Activated CD4-positive, alpha-beta T cell treated with anti-CD3 and anti-CD28 coated beads for 1 hour (primary cell): ENCODE measurements at regions not wholly inside any gene's neighbourhood (a gene's known extent, or its start where the extent isn't known, plus 50 kb on each side); places are given as distances from the start of the nearest gene placed in this dataset.
"Not testable (repeated sequence)": the region's sequence is repeated elsewhere in the genome, so short reads cannot be mapped to it uniquely, and the experiment has no call there.

ENCODE experiments used
- DNase-seq: peaks from one replicate; pipeline ENCODE4 v3.0.0-alpha.2; 2020

DNA sequence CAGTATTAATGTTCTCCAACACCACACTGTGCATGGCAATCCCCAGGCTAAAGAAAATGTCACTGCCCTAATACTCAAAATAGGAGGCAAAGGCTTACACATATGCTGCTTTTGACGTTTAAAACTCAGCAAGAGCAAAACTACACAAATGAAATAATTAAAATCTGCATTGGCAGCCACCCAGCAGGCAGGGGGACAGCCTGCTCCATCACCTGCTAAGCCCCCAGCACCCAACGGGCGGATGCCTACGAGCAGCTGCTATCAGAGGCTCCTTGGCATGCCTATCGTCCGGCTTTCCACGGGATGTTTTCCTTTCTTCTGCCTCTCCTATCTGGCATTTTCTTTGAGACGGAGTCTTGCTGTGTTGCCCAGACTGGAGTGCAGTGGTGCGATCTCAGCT, 337.5 kb downstream of the SOX9 start:
- no peak for DNase-seq

DNA sequence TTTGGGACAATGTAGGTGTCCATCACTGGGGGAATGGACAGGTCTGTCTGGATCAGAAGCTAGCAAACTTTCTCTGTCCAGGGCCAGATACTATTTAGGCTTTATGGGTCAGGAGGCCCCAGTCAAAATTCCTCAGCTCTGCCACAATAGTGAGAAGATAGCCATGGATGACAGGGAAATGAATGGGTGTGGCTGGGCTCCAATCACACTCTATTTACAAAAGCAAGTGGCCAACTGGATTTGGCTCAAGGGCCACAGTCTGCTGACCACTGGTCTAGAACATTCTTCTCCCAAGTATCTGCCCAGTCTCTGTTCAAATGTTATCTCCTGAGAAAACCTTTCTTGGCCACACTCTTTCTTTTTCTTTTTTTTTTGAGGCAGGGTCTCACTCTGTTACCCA, 339.9 kb downstream of the SOX9 start:
- DNase-seq, result no peak

DNA sequence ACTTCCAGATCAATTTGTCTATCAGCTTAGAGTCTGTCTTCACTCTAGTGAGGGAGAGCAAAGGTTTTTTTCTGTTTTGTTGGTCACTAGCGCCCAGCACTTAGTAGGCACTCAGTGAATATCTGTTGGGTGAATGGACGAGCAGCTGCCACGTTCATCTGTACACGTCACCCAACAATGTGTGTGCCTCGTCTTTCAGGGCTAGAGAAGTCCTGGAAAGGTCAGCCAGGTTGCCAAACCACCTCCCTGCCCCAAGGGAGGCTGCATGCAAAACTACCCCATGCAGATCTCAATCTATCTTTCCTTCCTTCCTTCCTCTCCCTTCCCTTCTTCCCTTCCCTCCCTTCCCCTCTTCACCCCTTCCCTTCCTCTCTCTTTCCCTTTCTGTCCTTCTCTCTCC, 340.9 kb downstream of the SOX9 start:
- DNase-seq, result no peak

DNA sequence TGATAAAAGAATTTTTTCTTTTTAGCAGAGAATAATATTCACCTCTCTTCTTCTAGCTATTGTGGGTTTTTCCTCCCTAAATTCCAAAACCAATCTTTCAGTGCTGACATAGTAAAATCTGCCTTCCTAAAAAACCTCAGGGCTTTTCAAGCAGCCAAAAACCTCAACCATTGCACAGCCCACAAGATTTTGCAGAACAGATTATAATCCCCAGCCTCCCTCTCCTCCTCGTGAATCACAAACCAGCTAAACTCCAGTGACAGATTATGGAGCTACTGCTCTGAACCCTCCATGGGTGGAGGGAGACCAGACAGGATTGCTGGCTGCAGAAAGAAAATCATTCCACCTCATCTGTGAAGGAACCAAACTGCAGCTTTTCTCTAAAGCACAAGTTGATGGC, 341.6 kb downstream of the SOX9 start:
- no peak for DNase-seq

DNA sequence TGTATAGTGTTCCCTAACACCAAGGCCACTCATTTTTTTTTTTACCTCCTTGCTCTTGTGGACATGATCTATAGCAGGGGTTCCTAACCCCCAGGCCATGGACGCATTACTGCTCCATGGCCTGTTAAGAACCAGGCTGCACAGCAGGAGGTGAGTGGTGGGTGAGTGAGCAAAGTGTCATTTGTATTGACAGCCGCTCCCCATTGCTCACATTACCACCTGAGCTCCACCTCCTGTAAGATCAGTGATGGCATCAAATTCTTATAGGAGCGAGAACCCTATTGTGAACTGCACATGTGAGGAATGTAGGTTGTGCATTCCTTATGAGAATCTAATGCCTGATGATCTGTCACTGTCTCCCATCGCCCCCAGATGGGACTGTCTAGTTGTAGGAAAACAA, 342.0 kb downstream of the SOX9 start:
- DNase-seq, result no peak

DNA sequence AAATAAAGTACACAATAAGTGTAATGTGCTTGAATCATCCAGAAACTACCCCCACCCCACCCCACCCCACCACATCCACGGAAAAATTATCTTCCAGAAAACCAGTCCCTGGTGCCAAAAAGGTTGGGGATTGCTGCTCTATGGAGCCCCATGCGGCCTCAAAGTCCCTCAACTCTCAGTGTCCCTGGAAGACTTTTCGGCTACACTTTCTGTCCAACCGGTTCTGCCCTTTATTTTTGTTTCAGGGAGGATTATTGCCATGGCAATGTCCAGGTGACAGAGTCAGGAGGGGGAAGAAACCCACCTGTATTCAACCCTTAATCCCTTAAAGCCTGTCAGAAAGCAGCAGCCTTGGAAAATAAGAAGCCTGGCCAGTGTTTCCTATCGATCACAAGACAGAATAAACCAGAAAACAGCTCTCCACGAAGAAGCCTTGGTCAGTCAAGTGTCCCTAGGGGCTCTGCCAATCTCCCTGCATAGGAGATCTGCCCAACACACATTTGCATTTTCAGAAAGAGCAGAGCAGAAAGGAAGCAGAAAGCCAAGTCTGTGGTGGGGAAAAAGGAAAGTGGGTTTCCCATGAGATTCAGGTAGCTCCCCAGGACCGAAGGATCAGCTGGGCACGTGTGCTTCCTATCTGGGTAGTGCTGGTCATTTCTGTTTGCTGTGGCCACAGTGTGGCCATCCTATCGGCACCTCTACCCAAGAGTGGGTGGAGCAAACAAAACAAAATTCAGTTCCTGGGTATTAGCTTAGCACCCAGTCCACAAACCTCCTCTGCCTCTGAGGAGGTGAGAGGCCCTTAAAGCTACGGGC, 342.7 kb downstream of the SOX9 start:
- DNase-seq, result no peak

DNA sequence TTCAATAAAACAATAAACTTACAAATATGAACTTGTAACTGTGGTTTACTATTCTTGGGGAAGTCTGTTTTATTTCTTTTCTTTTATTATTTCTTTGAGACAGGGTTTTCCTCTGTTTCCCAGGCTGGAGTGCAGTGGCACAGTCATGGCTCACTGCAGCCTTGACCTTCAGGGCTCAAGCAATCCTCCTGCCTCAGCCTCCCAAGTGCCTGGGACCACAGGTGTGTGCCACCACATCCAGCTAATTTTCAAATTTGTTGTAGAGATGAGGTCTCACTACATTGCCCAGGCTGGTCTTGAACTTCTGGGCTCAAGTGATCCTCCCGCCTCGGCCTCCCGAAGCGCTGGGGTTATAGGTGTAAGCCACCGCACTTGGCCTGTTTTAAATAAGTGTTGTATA, 343.4 kb downstream of the SOX9 start:
- DNase-seq, result not testable (repeated sequence)

DNA sequence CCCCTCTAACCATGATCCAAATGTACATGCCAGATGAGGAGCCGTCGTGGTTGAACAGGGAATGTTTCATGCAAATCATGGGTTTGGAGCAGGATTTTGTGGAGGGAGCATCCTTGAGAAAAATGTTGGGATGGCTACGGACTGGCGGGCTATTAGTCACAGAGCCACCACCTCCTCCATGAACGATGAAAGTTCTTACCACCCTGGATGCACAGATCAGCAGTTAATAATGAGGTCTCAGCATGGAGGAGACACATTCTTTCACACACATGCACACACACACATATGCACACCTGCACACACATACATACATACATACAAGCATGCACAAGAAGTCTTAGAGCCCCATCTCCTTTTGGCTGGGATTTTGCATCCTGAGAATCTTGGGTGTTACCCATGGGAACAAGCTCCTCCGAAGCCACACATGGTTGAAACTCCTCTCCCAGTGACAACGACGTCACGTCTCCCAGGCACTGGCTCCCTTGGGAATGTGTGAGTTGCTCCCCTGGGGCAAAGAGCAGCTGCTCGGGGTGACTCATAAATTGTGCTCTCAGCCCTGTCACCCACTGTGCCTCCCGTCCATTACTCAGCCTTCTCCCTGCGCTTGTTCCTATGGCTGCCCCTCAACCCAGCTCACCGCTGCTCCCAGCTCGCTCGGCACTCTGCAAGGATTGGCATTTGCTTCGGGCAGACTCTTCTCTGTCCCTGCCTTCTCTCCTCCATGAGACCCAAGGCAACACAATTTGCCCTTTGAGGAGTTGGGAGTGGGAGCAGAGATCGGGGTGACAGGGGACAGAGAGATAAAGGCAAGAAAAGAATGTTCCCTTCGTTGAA, 344.6 kb downstream of the SOX9 start:
- no peak for DNase-seq

DNA sequence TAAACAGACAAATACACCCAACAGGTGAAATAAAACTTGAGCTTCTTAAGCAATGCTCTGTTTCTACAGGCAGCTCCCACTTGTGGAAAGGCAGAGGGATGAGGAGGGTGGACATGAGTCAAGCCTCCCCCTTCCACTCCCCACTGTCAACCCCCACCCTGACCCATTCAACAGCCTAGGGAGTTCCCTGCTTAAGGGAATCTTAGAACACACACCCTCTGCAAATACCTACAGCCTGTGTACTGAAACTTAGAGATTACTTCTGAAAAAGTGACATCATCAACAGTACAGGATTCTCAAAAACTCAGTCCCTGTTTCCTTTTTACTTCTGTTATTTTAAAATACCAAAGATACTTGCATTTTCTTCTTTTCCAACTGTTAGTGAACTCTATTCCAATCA, 345.4 kb downstream of the SOX9 start:
- no peak for DNase-seq

DNA sequence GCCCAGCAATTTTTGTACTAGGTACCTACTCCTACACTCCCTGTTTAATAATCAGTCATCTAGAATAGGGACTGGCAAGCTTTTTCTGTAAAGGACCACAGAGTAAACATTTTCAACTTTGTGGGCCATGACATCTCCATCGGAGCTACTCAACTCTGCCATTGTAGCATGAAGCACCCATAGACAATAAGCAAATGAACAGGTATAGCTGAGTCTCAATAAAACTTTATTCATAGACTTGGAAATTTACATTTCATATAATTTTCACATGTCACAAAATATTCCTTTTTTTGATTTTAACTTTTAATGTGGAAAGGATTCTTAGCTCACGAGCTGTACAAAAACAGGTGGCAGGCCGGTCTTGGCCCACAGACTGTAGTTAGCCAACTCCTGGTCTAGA, 345.8 kb downstream of the SOX9 start:
- no peak for DNase-seq

DNA sequence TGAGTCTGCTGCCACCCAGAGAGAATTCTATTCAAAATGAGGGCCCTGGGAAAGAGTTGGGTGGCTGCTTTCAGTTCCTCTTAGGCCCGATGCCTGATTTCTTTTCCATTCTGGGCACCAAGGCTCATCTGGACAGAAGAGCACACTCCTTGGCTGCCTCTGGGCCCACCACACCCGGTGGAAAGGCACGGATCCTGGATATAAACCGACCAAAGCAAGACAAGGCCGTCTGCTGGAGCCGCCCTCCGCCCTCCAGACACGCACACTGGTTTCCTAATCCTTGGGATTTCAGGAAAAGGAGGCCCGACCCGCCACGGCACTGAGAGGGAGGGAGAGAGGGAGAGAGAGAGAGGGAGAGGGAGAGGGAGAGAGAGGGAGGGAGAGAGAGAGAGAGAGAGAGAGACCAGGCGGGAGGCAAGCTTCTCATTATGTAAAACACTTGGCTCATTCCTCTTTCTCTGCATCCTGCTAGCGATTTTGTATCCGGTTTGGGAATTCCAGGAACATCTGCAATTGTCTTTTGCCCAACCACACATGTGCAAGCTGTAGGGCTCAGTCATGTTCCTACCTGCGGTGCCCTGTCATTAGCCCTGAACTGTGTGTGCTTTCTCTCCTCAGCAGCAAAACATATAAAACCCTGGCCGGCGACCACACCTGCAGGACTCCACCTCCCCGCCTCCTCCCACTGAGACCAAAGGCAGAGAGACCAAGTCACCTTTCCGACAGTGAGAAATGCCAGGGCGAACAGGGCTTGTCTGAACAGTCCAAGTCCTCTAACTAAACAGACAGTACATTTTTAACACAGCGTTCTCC, 347.2 kb downstream of the SOX9 start:
- no peak for DNase-seq

DNA sequence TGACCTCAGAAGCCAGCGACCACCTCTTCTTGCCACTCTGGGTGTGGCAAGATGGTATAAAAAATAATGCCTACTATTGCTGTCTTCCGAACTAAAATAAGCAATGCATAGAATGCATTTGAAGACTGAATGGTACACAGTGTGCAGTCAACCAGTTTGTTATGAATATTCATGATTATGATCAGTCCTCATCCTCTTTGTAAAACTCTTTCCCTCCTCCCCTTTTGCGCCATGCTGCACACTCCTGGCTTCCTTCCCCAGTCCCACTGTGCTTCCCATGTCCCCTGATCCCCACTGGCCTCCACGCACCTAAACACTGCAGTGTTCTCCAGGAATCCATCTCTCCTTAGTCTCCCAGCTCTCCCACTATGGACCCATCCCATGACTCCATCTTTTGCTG, 348.0 kb downstream of the SOX9 start:
- DNase-seq, result no peak

DNA sequence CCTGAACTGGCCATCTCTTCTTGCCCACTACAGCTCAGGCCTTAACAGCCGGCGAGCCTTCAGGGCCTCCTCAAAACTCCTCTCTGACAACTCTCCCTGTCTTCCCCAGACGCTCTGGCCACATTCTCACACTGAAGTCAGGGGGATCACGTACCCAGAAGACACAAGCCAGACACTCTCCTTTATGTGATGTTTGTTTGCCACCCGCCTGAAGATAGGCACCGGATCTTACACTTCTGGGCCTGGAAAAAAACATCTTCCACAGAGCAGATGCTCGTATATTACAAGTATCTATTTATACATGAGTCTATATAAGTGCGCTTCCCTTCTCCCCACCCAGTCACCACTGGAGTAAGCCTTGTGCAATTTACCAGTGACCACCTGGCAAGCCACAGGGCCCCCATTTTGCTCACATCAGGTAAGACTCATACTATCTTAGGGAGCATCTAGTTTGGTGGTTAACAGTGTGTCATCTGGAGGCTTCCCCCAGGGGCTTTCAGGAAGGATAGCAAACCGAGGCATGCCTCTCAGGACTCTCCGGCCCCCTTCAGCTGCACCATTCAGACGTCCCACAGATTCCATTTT, 349.4 kb downstream of the SOX9 start:
- DNase-seq, result no peak

DNA sequence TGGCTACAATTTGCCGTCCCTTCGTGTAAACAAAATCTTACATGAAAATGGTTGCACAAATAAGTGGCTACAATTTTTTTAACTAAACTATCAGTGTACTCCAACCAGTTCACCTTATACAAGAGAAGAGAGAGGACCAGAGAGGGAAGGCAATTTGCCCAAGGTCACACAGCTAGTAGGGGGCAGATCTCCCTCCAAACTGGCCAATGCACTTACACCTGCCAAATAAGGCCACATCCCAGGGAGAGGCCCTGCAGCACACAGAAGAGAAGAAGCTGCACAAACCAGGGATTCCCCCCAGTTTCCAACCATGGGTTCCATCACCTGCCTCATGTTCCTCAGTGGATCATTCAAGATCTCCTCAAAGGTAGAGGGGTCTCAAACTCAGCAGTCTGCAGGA, 349.9 kb downstream of the SOX9 start:
- no peak for DNase-seq

DNA sequence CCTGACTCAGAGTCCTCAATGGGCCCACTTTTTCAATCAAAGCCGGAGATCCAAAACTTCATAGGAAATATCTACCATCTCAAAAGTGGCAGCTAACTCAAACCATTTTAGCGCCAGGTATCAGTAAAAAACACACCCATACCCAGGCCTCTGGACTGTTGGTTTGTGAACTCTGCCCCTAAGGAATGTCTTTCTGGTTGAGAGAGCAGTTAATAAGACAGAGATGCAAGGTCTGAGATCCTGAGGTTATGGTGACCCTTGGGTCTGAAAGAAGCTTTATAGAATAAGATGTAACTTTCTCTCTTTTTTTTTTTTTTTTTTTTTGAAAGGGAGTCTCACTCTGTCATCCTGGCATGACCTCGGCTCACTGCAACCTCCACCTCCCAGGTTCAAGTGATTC, 350.5 kb downstream of the SOX9 start:
- DNase-seq, result no peak

DNA sequence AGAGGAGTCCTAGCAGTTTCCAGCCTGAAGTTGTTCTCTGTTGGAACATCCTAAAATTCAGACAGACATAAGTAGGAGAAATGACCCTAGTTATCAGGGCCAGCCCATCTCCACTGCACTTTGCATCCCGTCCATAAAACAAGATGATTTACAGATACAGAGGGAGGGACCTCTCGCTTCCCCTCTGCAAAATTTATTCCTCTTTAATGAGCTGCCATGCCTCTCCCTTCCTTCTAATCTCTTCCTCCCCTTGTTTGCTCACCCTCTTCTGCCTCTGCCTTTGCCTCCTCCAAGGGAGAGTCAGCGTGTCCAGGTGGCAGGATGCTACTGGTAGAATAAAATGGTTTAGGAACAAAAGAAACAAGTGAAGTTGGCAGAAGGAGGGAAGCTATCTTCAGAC, 351.3 kb downstream of the SOX9 start:
- no peak for DNase-seq

DNA sequence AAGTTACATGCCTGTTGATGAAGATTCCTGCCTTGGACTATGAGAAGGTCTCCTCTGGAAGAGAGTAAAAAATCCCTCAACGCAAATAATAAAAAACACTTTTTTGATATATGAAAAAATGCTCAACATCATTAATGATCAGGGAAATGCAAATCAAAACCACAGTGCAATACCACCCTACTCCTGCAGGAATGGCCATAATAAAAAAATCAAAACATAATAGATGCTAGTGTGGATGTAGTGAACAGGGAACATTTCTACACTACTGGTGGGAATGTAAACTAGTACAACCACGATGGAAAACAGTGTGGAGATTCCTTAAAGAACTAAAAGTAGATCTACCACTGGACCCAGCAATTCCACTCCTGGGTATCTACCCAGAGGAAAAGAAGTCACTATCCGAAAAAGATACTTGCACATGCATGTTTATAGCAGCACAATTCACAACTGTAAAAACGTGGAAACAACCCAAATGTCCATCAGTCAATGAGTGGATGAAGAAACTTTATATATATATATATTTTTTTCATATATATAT, 352.1 kb downstream of the SOX9 start:
- not testable (repeated sequence) for DNase-seq

DNA sequence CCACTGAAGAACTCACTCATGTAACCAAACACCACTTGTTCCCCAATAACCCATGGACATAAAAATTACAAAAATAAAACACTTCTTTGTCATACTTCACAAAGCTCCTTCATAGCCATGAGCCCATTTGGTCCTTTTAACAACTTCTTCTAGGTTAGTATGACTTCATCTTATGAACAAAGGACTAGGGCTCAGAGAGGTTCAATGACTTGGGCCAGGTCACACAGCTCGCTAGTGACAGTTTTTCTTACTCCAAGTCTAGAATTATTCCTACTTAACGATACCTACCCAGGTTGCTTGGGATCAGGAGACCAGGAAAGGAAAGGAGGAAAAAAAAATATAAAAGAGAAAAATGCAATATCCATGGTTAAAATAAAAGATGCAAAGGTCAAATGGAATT, 353.4 kb downstream of the SOX9 start:
- DNase-seq, result no peak

DNA sequence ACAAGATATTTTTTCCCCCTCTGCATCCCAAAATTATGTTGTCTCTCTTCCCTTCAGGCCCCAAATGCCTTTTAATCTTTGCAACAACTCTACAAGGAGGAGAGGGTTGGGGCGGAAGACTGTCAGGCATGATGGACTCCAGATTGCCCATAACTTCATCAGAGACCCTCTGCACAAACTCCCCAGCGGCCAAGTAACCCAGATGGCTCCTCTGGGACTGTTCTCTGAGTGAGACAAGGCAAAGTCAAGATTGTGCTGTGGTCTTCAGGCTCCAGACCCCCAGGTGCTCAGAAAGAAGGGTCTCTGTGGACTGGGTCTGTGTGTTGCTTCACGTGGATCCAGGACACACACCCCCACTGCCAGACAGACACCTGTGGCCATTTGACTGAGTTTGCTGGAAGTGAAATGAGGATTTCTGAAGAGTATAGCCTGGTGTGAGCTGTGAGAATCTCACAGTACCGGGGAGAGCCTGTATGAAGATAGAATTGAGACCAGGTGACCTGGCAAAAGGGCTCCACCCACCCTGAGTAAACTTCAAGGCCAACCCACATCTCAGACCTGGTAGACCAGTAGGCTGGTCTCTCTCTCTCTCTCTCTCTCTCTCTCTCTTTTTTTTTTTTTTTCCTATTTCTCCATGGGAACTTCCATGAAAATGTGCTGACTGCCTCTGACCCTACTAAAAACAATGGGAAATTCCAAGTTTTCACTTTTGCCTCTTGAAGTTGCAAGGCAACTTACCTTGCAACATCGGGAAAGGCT, 354.1 kb downstream of the SOX9 start:
- DNase-seq, result no peak

DNA sequence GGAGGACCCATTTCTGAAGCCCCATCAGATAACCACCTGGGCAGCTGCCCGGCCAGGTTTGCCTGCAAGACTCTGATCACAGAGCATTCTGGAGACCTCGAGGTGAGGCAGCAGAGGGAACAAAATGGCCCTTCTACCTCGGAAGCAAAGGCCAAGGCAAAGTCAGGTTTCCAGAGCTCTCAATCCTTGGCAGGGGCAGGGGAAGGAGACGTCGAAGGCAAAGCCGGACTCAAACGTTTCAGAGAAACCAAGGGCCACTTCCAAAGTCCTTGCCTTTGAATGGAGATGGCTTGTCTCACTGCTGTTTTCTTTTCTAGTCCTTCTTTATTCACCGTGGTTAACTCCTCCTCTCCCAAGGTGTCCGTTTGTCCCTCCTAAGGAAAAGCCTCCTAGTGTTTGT, 355.3 kb downstream of the SOX9 start:
- no peak for DNase-seq

DNA sequence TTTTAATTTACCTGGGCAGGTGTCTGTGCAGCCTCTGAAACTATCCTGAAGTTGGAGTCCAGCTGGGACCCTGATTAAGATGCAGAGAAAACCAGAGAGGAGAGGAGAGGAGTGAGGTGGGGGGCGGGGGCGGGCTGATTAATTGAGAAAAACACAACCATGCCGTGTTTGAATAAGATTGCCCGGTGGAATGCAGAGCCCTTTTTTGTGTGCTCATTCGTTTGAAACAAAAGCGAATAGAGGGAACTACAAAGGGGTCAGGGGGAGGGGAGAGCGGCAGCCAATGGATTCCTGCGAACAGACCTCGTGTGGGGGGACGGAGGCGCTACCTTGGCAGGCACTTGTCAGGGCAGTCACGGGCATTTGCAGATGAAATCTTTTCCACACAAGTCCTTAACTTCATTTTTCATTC, 355.8 kb downstream of the SOX9 start:
- DNase-seq, result no peak

DNA sequence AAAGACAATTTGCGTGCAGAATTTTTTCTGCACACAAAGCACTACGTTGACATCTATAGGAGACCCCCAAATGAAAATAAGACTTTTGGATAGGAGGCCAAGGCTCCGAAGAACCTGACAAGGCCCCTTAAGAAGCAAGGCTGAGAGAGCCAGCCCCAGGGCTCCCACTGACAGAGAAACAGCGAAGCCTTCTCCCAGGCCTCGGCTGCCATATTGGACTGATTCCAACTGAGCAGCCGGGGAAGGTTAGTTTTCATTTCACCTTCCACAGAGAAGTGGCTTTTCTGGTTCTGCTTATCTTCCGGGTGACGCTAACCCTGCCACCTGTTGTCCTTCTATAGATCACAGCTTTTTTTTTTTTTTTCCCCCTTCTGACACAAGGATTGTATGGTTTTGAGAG, 356.7 kb downstream of the SOX9 start:
- DNase-seq, result no peak
